Nephron (organoid): ENCODE measurements at regions not wholly inside any gene's neighbourhood (a gene's known extent, or its start where the extent isn't known, plus 50 kb on each side); places are given as distances from the start of the nearest gene placed in this dataset.
"Not testable (repeated sequence)": the region's sequence is repeated elsewhere in the genome, so short reads cannot be mapped to it uniquely, and the experiment has no call there.

Experiments
- H3K27ac Mint-ChIP-seq, 3 experiments: 2 replicates each; pipeline ENCODE4 v1.8.0; 2020; ENCODE audit warnings: mixed read lengths in 3 of 3, mild to moderate bottlenecking in 2 of 3, moderate library complexity in 1 of 3
- H3K27me3 Mint-ChIP-seq: 2 replicates; pipeline ENCODE4 v1.8.0; 2021; ENCODE audit warnings: low read depth, mild to moderate bottlenecking, moderate library complexity, mixed read lengths
- H3K36me3 Mint-ChIP-seq: 2 replicates; pipeline ENCODE4 v1.8.0; 2020; ENCODE audit warnings: low read depth, mixed read lengths
- H3K4me1 Mint-ChIP-seq: 2 replicates; pipeline ENCODE4 v1.8.0; 2020; ENCODE audit warnings: mixed read lengths
- H3K4me3 Mint-ChIP-seq, 3 experiments: 2 replicates each; pipeline ENCODE4 v1.8.0; 2020; ENCODE audit warnings: mild to moderate bottlenecking in 3 of 3, mixed read lengths in 3 of 3, moderate library complexity in 2 of 3
- H3K9me3 Mint-ChIP-seq: 2 replicates; pipeline ENCODE4 v1.8.0; 2020; ENCODE audit warnings: mixed read lengths
- CTCF ChIP-seq, 3 experiments: fragments of 200-600 bp; sonication (generic); IDR thresholded peaks; one replicate each; pipeline ENCODE4 v1.5.0; 2021; ENCODE audit warnings: antibody characterized with exemption in 3 of 3; ENCODE audit not compliant: unreplicated experiment in 3 of 3

DNA sequence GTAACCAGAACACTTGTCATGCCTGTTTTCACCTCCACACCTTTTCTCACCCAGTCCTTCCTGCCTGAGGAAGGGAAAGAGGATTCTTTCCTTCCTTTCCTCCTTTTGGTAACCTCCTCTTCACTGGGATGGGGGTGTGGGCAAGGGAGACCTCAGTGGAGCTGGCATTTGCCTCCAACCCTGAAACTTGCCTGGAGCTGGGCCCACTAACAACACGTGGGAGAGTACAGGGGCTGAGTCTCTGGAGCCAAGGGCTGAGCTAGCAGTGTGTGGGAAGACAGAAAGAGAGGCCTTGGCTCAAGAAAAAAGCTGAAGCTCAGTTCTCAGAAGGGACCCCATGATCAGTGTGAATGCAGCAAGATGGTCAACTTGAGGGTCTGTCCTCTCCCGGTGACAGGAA, 86.6 kb upstream of the SLC6A11 start:
- TF ChIP-seq CTCF (IDR thresholded peaks at IDR 0.05; ENCODE audit: unreplicated experiment in 3 of 3): no peak
- Mint-ChIP-seq H3K9me3 (peaks cover 24% of the 10 kb centered on the region), H3K4me3 (no peak overlapping the region), H3K36me3 (no peaks in the 10 kb centered on the region), H3K27me3 (peaks cover 28% of the 10 kb centered on the region), H3K4me1 (no peaks in the 10 kb centered on the region), H3K27ac (no peak overlapping the region)

GRCh38 chr3:10732292-10732691, 83.7 kb upstream of the SLC6A11 start:
- Mint-ChIP-seq H3K36me3 (no peaks in the 10 kb centered on the region), H3K9me3 (peaks cover 24% of the 10 kb centered on the region), H3K27me3 (peaks cover 40% of the 10 kb centered on the region), H3K4me1 (no peaks in the 10 kb centered on the region), H3K27ac (no peak overlapping the region), H3K4me3 (no peak overlapping the region)
- TF ChIP-seq CTCF (IDR thresholded peaks at IDR 0.05; ENCODE audit: unreplicated experiment in 3 of 3): no peak

GRCh38 chr3:10733297-10733696, 82.7 kb upstream of the SLC6A11 start:
- peaks cover 24% of the 10 kb centered on the region for H3K9me3 Mint-ChIP-seq
- H3K4me3 Mint-ChIP-seq: no peak overlapping the region
- no peak overlapping the region for H3K27ac Mint-ChIP-seq
- TF ChIP-seq CTCF (IDR thresholded peaks at IDR 0.05; ENCODE audit: unreplicated experiment in 3 of 3): no peak
- no peaks in the 10 kb centered on the region for H3K36me3 Mint-ChIP-seq
- H3K27me3 Mint-ChIP-seq: peaks cover 45% of the 10 kb centered on the region
- no peaks in the 10 kb centered on the region for H3K4me1 Mint-ChIP-seq

- H3K27ac Mint-ChIP-seq, H3K36me3 Mint-ChIP-seq, H3K4me1 Mint-ChIP-seq, H3K4me3 Mint-ChIP-seq: not testable (repeated sequence)
- peaks cover 62% of the 10 kb centered on the region for H3K27me3 Mint-ChIP-seq
- H3K9me3 Mint-ChIP-seq: peaks cover 19% of the 10 kb centered on the region
These were observed 79.6 kb upstream of the SLC6A11 start for GRCh38 chr3:10736444-10736843.

- TF ChIP-seq CTCF (IDR thresholded peaks at IDR 0.05; ENCODE audit: unreplicated experiment in 3 of 3): no peak
- Mint-ChIP-seq H3K4me1 (no peaks in the 10 kb centered on the region), H3K9me3 (peaks cover 13% of the 10 kb centered on the region), H3K4me3 (no peak overlapping the region), H3K27me3 (peaks cover 69% of the 10 kb centered on the region), H3K27ac (no peak overlapping the region), H3K36me3 (no peaks in the 10 kb centered on the region)
These were observed 78.2 kb upstream of the SLC6A11 start for GRCh38 chr3:10737785-10738184.

DNA sequence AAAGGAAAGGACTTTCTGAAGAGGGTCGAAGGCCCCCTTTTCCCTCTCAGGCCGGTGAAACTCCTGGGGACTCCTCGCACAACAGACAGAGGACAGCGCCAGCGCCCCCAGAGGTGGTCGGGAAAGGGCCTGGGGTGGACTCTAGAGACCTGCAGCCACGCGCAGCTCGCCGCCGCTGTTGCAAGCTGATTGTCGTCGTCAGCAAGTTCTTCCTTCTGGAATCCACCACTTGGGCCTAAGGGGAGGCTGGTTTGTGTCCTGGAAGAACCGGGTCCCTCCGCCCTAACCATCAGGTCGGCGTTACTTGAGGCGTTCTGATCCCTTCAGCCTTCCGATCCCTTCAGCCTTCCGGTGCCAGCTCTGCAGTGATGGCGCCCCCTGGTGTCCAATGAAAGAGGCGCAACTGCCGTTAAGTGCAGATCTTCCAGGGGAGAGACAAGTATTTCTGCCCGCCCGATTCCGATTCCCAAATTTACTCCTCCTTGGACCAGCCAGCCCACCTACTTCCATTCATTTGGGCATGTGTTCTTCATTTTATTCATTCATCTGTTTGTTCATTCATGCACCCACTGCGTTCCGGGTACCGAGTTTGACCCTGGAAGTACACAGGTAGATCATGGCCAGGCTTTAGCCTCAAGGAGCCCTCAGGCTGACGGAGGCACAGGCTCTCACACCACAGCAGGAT, 77.2 kb upstream of the SLC6A11 start:
- Mint-ChIP-seq H3K4me3 (peak overlapping the region in 2 of 3 experiments; percentile 9 to 41), H3K9me3 (peaks cover 5% of the 10 kb centered on the region), H3K27ac (no peak overlapping the region), H3K4me1 (no peaks in the 10 kb centered on the region), H3K36me3 (no peaks in the 10 kb centered on the region), H3K27me3 (peaks cover 79% of the 10 kb centered on the region)
- peak; percentile 89 to 94 (median 91) for TF ChIP-seq CTCF (IDR thresholded peaks at IDR 0.05; ENCODE audit: unreplicated experiment in 3 of 3)
